NCI-H2081 (cell line): ENCODE measurements at regions not wholly inside any gene's neighbourhood (a gene's known extent, or its start where the extent isn't known, plus 50 kb on each side); places are given as distances from the start of the nearest gene placed in this dataset.

ENCODE experiments used
- DNase-seq, 2 experiments: peaks; one replicate each; lab custom pipeline; 2025; lab: John Stamatoyannopoulos, UW

DNA sequence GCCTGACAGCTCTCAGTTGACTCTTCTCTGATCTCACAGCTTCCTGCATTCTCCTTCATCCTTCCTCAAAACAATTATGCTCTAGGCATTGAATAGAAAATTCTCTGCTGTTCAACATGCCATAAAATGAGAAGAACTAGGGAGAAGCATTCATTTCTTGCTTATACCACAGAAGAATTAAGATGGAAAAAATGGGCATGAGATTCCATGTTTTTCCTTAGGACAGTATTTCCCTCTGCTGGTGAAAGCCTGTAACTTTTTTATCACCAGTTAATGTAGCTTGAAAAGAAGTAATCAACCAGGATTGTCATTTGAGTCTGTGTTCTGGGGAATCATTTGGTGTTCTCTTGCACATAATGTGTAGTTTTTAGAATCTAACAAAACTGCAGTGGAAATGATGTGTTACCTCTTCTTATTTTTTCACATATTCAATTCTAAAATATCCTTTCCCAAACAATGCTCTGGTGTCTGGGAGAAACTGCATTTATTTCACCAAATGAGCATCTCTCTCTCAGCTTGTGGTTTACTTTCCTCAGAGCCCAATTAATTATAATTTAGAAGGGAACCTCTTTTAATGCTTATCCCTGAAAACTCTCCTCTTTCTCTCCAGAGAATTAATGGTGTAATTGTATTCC lies 92.8 kb upstream of the DCBLD2 start:
- peak; percentile 2 to 9 for DNase-seq

DNA sequence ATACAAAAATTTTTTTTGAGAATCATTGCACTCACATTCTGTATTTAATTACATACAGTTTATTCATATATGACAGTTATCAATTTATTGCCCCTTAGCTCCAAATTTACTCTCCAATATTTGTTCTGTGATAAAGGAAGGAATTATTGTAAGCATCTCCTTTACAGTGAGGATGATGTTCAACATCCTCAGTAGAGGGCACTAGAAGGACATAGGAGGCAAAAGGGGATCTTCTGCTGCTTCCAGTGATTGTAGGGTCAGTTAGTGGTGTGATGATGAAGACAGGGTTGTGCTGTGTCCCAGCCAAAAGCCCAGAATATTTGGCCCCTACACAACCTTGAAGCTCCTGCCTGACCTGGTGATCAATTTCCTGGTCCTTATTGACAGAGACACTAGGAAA lies 89.9 kb upstream of the DCBLD2 start:
- DNase-seq: no peak

DNA sequence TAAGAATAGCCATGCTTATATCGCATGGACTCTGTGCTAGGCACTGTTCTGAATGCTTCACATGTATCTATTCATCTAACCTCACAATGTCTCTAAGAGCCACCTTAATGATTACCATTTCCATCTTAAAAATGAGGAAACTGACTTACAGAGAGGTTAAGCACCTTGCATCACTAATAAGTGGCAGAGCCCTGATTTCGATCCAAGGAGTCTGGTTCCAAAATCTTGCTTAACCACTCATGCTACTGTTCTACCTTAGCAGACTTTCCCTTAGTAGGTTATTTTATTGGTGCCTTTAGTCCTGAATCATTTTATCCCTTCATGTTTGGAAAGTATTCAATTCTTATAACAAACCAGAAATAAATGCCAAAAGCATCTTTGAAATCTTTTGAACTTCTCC lies 89.2 kb upstream of the DCBLD2 start:
- no peak for DNase-seq

DNA sequence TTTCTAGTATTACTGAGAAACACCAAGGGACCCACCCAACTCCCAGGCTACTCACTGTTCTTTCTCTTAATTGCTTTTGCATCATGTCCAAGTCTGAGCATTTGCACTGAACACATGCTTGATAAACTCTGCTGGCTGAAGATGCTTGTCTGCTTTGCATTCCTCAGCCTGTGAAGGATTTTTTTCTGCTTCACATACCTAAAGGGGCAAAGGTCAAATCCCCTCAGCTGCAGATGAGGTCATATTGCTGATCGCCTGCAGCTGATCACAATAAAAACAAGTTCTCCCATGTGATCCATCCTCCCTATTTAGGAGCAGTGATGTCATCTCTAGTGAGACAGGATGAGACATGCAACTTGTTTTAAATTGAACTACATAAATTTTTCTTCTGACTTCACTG lies 84.6 kb upstream of the DCBLD2 start:
- no peak for DNase-seq

DNA sequence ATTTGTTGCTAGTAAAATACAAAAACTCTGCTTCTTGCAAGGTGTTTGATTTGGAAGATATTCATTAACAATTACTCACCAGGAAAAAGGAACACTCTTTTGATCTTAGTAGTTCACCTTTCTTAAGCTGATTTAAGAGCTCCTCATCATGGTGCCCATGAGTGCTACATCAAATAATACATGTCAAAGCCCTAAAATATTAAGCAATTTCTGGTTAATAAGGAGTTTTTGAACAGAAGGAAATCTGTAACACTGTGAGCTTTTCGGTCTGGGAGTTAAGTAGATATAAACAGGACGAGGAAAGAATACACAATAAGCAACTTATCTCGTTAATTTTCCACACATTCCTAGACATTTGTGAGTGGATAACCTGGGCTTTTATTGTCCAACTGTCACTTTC lies 83.9 kb upstream of the DCBLD2 start:
- DNase-seq: no peak

DNA sequence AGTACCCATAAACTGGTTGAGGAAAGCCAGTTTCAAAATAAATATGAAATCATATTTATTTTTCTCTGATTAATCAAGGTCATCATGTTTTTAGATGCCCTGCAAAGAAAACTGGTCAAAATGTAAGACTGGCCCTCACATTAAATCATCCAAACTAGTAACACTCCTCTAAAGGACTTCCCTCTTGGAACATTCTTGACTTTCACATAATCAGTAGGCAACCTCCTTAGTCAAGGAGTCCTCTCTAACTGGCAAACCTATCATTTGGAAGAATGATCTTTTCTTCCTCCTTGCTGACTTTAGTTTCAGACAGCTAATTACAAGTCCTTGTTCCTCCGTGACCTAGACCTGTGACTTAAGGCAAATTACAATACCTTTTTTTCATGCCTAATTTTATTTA lies 82.5 kb upstream of the DCBLD2 start:
- DNase-seq: no peak

DNA sequence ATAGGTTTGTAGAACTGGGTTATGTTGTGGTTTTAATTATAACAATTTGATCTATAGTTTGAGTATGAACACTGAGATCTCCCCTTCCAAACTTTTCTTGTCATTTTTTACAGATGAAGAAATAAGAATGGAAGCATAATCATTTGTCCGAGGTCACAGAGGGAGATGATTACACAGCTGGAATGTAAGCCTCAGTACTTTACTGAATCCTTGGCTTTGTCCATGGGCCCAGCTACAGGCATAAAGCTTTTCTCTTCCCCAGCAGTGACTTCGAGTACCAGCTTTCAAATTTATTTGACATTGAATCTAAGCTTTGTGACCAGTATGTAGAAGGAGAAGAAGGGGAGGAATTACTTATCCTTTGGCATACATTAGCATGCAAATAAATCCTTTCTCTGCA lies 80.9 kb upstream of the DCBLD2 start:
- no peak for DNase-seq

DNA sequence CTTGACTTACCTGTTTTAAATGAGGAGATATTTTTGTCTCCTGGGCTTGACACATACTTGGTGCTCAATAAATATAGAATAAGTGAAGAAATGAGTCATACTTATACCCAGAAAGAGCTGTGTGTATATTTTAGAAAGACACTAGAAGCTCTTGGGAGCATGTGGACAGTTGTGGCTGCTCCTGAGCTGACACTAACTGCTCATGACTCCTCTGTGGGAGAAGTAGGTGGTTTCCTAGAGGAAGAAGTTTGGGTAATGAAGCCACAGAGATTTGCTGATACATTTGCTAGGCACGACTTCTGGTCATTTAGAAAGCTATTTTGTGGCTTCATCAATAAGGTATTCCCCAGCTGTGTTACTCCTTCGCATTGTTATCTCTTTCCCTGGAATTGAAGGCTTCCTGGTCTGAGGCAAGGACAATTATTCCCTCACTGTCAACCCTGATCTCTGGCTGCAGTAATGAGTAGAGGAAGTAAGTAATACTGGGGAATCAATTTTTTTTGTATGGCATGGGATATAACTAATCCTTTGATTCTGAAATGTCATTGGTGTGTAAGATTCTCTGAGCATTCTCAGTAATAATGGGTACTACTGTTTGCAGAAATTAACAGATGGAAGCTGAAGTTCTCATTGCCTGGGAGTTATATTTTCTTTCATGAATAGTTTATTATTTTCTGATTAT lies 79.6 kb upstream of the DCBLD2 start:
- DNase-seq: no peak

DNA sequence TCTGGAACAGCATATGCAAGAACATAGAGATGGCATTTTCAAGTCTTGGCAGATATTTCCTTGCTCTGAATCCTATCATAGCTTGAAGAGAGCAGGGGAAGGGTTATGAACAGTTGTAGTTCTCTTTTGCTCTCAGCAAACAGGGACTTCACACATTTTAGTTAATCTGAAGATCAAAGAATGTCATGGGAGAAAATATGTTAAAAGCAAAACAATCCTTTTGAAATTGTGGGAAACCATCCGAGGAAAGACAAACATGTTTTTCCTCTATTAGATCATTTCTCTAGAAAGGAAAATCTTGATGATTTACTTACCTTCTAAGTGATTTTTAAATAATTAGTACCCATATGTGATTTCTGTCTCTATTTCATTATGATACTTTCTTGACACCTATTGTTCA lies 77.8 kb upstream of the DCBLD2 start:
- no peak for DNase-seq

DNA sequence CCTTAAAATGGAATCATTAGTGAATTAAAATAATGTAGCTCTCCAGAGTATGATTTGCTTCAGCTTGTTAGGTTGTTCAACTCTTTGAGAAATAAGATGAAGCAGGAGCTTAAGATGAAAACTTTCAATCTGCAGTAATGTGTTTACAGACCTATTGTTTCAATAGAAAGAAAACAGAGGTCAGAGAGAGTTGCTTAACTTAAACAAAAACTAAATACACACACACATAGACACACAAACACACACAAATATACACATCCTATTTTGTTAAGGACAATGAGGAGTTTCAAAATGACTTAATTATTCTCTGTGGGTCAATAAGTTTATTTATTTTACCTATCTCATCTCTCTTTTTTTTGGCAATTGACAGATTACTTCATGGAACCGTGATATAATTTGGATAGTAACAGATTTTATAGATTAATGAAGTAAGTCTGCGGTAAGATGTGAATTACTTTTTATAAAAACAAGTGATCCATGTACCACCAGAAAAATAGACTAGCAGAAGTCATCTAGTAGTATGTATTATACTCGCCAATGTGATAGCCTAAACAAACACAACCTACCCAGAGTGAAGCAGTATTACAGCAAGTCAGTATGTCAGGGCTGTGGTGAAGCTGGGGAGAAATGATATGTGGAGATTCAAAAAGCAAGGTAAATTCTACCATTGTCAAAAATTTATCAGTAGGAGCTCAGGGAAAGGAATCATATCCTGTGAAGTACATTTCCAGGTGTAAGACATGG lies 76.7 kb upstream of the DCBLD2 start:
- DNase-seq: no peak

DNA sequence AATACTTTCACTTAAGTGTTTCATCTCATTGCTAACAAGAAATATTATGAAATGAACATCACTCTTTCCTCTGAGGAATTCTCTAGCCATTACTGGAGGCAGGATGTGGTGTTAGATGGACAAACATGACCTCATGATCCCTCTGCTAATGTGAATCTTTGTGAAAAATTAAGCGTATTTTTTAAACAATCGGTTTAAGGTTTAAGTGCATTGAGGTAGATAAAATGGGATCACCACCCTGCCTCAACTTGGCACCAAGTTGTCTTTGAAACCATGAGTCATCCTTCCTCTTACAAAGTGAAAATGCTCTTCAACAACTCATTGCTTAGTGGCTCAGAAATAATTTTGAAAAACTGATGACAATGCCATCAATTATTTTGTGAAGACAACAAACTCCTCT lies 76.0 kb upstream of the DCBLD2 start:
- DNase-seq: no peak

DNA sequence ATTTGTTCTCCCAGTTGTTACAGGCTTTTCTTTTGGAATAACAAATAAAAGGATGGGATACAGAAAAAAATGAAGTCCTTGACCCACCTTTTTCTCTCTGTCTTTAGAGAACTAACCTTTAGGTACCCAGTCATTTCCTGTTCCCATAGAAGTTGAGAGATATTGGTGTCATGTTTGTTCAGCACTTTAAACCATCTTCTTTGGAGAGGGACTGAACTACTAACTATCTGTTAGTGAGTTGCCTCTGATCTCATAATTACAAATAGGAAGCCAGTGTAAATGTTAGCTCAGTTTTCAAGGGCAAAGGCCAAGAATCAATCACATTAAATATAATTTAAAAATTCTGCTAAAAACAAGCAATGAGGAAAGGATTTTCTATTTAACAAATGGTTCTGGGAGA lies 72.9 kb upstream of the DCBLD2 start:
- DNase-seq: no peak

DNA sequence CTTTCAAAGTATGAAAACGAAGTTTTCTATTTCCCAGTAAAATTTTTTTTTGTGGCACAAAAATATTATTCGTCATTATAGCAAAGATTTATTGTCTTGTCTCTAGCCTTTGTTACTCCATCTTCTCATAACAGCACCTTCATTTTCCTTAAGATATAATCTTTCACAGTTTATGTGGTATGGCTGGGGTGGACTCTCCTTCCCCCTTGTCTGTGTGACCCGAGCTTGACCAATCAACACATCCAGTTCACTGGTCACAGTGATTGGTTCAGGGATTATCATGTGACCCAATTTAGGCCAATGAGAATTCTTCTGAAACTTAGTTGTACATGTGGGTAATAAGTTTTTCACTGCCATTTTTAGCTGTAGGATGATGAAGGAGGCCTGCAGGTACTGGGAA lies 71.2 kb upstream of the DCBLD2 start:
- DNase-seq: no peak

DNA sequence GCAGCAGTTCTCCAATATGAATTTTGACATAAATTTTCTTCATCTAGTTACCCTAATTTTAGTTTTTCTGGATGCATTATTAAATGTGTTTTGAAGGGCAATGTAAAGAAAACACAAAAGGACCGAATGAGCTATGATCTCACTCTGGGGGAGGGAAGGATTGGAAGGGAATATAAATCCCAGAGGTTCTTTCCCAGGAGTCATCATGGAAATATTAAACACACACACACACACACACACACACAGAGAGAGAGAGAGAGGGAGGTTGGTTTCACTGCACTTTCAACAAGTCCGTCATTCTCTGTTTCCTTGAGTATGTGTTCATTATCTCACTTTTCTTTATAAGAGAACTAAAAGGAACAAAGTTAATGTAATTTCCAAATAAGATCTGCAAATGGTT lies 70.7 kb upstream of the DCBLD2 start:
- no peak for DNase-seq

DNA sequence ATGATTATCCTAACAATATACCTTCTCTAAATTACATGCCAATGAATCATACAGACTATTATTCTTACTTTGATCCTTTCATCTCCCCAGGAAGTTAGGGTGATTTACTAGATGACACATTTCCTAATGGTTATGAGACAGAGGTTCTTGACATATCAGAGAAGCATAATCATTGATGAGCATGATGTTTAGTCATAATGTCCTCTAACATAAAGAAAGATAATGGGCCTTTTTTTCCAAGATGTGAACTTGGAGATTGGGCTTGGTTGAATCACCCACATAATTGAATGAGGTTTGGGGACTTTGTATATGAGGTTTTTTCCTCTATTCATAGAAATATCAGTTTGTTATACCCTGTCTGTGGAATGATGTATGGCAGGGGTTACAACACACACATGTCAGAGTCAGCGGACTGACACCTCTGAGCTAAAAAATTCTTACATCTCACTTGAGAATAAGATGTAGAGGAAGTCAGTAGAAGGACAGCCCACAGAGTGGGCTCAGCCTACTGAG lies 69.7 kb upstream of the DCBLD2 start:
- no peak for DNase-seq

DNA sequence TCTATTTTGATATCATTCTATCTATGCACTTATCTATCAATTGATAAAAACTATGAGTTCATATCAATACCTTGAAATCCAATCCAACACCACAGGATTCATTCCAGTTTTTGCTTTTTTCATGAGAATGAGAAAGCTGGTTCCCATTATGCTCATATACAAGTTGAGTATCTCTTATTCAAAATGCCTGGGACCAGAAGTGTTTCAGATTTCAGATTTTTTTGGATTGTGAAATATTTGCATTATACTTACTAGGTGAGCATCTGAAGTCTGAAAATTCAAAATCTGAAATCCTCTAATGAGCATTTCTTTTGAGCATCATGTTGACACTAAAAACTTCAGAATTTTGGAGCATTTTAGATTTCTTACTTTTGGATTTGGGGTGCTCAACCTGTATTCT lies 67.8 kb upstream of the DCBLD2 start:
- DNase-seq: no peak

DNA sequence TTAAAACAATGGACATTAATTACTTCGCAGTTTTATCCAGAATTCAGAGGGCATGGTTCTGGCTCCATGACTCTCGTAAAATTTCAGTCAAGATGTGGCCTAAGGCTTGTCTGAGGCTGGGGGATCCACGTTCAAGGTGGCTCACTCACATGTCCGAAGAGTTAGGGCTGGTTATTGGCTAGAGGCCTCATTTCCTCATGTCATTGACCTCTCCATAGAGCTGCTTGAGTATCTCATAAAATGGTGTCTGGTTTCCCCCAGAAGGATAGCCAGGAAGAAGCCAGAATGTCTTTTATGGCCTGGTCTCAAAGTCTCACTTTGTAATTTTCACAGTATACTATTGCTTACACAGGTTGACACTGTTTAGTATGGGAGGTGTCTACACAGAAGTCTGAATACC lies 67.3 kb upstream of the DCBLD2 start:
- no peak for DNase-seq

DNA sequence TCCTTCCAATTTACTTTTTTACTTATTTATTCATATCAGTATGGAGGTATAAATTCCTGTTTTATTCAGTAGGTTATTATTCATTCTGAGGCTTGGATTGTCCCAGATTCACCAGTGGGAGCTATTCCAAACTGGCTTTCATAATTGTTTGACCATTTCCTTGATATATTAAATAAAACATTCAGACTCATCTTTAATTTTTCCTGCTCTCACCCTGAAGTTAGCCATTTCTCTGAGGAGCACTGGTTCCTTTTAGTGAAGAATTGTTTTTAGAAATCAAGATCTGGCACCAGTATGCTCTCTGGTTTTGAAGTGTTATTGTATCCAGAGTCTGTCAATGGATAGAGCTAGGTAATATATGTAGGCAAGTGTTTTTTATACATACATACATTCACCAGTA lies 66.9 kb upstream of the DCBLD2 start:
- no peak for DNase-seq

DNA sequence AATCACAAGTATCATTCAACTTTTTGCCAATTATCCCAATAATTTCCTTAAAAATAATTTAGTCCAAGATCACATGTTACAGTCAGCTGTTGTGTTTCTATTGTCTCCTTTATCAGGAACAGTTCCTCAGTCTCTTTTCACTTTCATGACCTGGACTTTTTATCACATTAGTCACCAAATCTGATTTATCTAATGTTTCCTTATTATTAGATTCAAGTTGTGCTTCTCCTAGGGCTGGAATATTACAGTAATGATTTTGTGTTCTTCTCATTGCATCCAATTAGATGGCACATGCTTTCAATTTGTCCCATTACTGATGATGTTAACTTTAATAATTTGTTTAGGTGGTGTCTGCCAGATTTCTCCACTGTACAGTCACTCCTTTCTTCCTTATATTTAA lies 66.3 kb upstream of the DCBLD2 start:
- DNase-seq: no peak

DNA sequence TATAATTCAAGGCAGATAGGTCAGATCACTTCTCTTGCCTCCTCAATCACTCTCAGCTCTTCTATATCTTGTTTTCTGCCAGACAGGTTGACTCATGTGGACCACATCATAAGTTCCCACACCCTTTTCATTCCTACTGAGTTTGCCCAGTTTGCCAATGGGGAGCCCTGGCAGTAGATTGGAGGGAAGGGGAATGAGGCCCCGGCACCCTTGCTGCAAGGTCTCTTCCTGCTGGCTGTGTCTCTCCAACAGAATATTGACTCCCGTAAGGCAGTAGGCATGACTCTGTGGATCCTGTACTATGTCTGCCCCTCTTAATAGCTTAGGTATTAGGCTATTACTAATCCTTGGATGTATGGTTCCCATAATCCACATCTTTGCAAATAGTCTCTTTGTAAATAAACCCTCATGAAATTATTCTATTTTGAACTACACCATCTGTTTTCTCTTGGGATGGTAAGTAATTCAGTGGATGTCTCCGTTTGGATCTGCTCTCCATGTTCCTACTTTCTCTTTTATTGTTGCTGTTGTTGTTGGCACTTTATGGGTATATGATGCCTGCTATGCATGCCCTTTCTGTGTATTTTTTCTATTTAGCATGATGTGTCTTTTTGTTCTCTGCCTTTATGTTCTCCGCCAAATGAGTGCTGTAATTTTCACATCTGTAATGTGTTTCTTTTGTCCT lies 65.5 kb upstream of the DCBLD2 start:
- no peak for DNase-seq

DNA sequence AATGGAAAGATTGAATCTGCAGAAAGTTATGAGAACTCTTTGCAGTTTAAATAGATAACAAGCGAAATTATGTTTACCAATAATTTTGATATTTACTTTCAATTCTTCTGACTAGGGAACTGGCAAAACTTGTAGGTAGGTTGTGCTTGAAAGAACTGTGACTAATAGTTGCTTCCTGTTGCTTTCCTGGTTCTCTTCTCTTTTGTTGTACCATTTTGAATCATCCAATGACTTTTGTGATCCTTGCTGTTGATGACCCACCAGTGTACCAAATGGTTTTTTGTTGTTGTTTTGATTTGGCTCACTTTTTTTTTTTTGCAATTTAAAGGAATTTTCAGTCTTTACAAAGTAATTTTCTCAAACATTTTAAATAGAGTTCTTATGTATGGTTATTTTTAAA lies 64.9 kb upstream of the DCBLD2 start:
- DNase-seq: no peak

DNA sequence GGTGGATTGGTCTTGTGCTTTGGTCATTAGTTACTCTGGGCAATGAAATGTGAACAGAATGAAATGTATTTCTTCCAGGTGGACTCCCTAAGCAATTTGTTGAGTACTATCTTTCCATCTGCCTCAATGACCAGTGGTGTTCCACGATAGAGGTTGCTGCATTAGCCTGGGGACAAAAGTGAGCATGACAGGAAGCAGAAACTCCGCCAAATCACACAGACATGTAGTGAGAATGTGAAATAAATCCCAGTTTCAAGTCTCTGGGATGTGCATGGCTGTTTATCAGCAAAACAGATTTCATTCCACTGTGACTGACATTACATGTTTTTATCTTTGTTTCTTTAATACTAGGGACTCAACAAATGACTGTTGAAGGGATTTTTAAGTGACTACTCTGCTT lies 63.3 kb upstream of the DCBLD2 start:
- DNase-seq: no peak

DNA sequence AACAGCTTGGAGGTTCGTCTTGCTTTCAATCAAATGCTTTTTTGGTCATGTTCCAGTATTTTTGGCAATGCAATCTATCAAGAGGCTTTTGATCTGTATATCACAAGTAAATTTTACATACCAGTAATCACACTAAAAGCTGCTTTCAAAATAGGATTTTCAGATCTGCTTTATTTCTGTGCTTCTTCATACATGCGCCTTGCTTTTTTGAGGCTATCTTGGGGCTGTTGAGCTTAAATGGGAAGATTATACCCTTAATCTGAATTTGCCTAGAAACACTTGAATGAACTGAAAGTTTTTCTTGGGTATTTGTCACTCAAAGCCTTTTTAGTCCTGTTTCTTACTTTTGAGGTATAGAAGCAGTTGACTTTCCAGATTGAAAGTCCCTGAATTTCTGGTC lies 62.1 kb upstream of the DCBLD2 start:
- DNase-seq: no peak
